Aorta (tissue), 5 donors: ENCODE measurements at regions not wholly inside any gene's neighbourhood (a gene's known extent, or its start where the extent isn't known, plus 50 kb on each side); places are given as distances from the start of the nearest gene placed in this dataset.

Experiments used
- ATAC-seq: fragments of 200-7000 bp; cut with Tn5 transposase; one replicate; pipeline ENCODE4 v1.9.1; 2022; ENCODE audit warnings: moderate library complexity; ENCODE audit not compliant: low FRiP score
- DNase-seq, 2 donors: peaks; one replicate each; pipeline ENCODE4 v3.0.0-alpha.2; 2020
- H3K27ac ChIP-seq, 2 donors: one replicate each; pipeline ENCODE4 v1.5.1; 2013; ENCODE audit warnings: low read length in 2 of 2, mild to moderate bottlenecking in 2 of 2, moderate library complexity in 2 of 2, control low read depth in 1 of 2, inconsistent platforms in 1 of 2, low read depth in 1 of 2
- H3K27me3 ChIP-seq, 2 donors: one replicate each; pipeline ENCODE4 v1.6.1; 2013; ENCODE audit warnings: control low read depth in 1 of 2, low read length in 1 of 2, mild to moderate bottlenecking in 1 of 2, moderate library complexity in 1 of 2; ENCODE audit not compliant: insufficient read depth in 2 of 2, control insufficient read depth in 1 of 2
- H3K36me3 ChIP-seq, 2 donors: one replicate each; pipeline ENCODE4 v1.6.1; 2013; ENCODE audit warnings: control low read depth in 1 of 2, low read length in 1 of 2, mild to moderate bottlenecking in 1 of 2; ENCODE audit not compliant: insufficient read depth in 2 of 2, control insufficient read depth in 1 of 2
- H3K4me1 ChIP-seq, 2 donors: one replicate each; pipeline ENCODE4 v1.6.1; 2013; ENCODE audit warnings: low read length in 2 of 2, control low read depth in 1 of 2, mild to moderate bottlenecking in 1 of 2, moderate library complexity in 1 of 2; ENCODE audit not compliant: insufficient read depth in 2 of 2, control insufficient read depth in 1 of 2
- H3K4me3 ChIP-seq, 2 donors: one replicate each; pipeline ENCODE4 v1.5.1; 2013; ENCODE audit warnings: low read length in 2 of 2, control low read depth in 1 of 2, mild to moderate bottlenecking in 1 of 2
- H3K9me3 ChIP-seq: one replicate; pipeline ENCODE4 v1.6.1; 2013; ENCODE audit warnings: mild to moderate bottlenecking, low read length; ENCODE audit not compliant: control insufficient read depth
- WGBS, 2 donors: extraction: QIAGEN DNeasy Blood & Tissue Kit; methylation state at CpG; one replicate each; pipeline ENCODE4 v1.1.7; 2013; 5-methylcytosine and 5-hydroxymethylcytosine counted together
- intact Hi-C, 2 donors: fragments of 100-400 bp; cut with DNase I; formaldehyde crosslinking; loops; one replicate each; pipeline versions ENCODE4 v1.14.2 to v1.15.0; 2022
- donor health status: healthy with polysubstance abuse.
- donor health status: Bipolar disorder and iron deficiency.
- donor health status: DM: no; HTN: no; CAD: no.
- donor health status: DM: no; HTN: no; CAD: no.
- donor health status: DM: yes; HTN: yes; CAD: no.

- Histone ChIP-seq H3K27me3 (no peaks in the 10 kb centered on the region), H3K4me3 (no peak overlapping the region), H3K27ac (no peak overlapping the region), H3K4me1 (no peaks in the 10 kb centered on the region), H3K9me3 (no peaks in the 10 kb centered on the region), H3K36me3 (no peaks in the 10 kb centered on the region)
- ATAC-seq (no peak), DNase-seq (no peak)
- 48 to 65% methylated on average over 2 of the region's 2 CpGs for WGBS, 2 donors
- intact Hi-C loops: no loop called here
Measured at GRCh38 chr2:118307864-118308263, 219.6 kb downstream of the INSIG2 start.

GRCh38 chr2:118301248-118301647 is 213.0 kb downstream of the INSIG2 start:
- intact Hi-C loops: no loop called here
- Histone ChIP-seq H3K4me1 (no peaks in the 10 kb centered on the region), H3K27me3 (no peaks in the 10 kb centered on the region), H3K27ac (no peak overlapping the region), H3K36me3 (no peaks in the 10 kb centered on the region), H3K9me3 (peaks cover 2% of the 10 kb centered on the region), H3K4me3 (no peak overlapping the region)
- DNase-seq (no peak), ATAC-seq (no peak)

GRCh38 chr2:118300832-118301231 is 212.6 kb downstream of the INSIG2 start:
- H3K4me1 ChIP-seq: no peaks in the 10 kb centered on the region
- no peaks in the 10 kb centered on the region for H3K36me3 ChIP-seq
- no peak overlapping the region for H3K4me3 ChIP-seq
- intact Hi-C loops: no loop called here
- no peak for ATAC-seq
- peaks cover 2% of the 10 kb centered on the region for H3K9me3 ChIP-seq
- H3K27ac ChIP-seq: no peak overlapping the region
- DNase-seq: no peak
- no peaks in the 10 kb centered on the region for H3K27me3 ChIP-seq

GRCh38 chr2:118296663-118297062 is 208.4 kb downstream of the INSIG2 start:
- intact Hi-C loops: no loop called here
- H3K4me3 ChIP-seq: no peak overlapping the region
- DNase-seq: no peak
- no peaks in the 10 kb centered on the region for H3K4me1 ChIP-seq
- H3K36me3 ChIP-seq: no peaks in the 10 kb centered on the region
- no peak overlapping the region for H3K27ac ChIP-seq
- H3K27me3 ChIP-seq: no peaks in the 10 kb centered on the region
- WGBS, 2 donors: 84 to 87% methylated on average over 4 of the region's 4 CpGs
- H3K9me3 ChIP-seq: peaks cover 2% of the 10 kb centered on the region
- ATAC-seq: no peak

GRCh38 chr2:118295592-118296390 is 207.5 kb downstream of the INSIG2 start:
- ATAC-seq (no peak), DNase-seq (no peak)
- WGBS, 2 donors: 79 to 82% methylated on average over 9 of the region's 9 CpGs
- H3K9me3 ChIP-seq: peaks cover 2% of the 10 kb centered on the region
- no peak overlapping the region for H3K4me3 ChIP-seq
- no peak overlapping the region for H3K27ac ChIP-seq
- H3K36me3 ChIP-seq: no peaks in the 10 kb centered on the region
- H3K27me3 ChIP-seq: no peaks in the 10 kb centered on the region
- intact Hi-C loops: no loop called here
- no peaks in the 10 kb centered on the region for H3K4me1 ChIP-seq

GRCh38 chr2:118294063-118294462 is 205.8 kb downstream of the INSIG2 start:
- Histone ChIP-seq H3K27ac (no peak overlapping the region), H3K9me3 (peaks cover 2% of the 10 kb centered on the region), H3K36me3 (no peaks in the 10 kb centered on the region), H3K4me3 (no peak overlapping the region), H3K4me1 (no peaks in the 10 kb centered on the region), H3K27me3 (no peaks in the 10 kb centered on the region)
- ATAC-seq (no peak), DNase-seq (no peak)
- WGBS, 2 donors: 96 to 98% methylated on average over 1 of the region's 1 CpG
- intact Hi-C loops: no loop called here

GRCh38 chr2:118292991-118293390 is 204.7 kb downstream of the INSIG2 start:
- DNase-seq (no peak), ATAC-seq (no peak)
- Histone ChIP-seq H3K4me3 (no peak overlapping the region), H3K4me1 (no peaks in the 10 kb centered on the region), H3K36me3 (no peaks in the 10 kb centered on the region), H3K9me3 (peaks cover 2% of the 10 kb centered on the region), H3K27me3 (no peaks in the 10 kb centered on the region), H3K27ac (no peak overlapping the region)
- 8 to 30% methylated on average over 2 of the region's 2 CpGs for WGBS, 2 donors
- intact Hi-C loops: no loop called here

GRCh38 chr2:118291251-118291880 is 203.1 kb downstream of the INSIG2 start:
- H3K4me1 ChIP-seq: no peaks in the 10 kb centered on the region
- H3K9me3 ChIP-seq: peaks cover 2% of the 10 kb centered on the region
- WGBS, 2 donors: 35 to 42% methylated on average over 3 of the region's 3 CpGs
- H3K36me3 ChIP-seq: no peaks in the 10 kb centered on the region
- H3K27me3 ChIP-seq: peaks cover 0 to 3% of the 10 kb centered on the region in 2 donors
- no peak for ATAC-seq
- intact Hi-C loops: no loop called here
- no peak overlapping the region for H3K27ac ChIP-seq
- H3K4me3 ChIP-seq: no peak overlapping the region
- no peak for DNase-seq
